Endometrium (tissue), 2 donors: ENCODE measurements at regions not wholly inside any gene's neighbourhood (a gene's known extent, or its start where the extent isn't known, plus 50 kb on each side); places are given as distances from the start of the nearest gene placed in this dataset.

Source experiments
- FAIRE-seq: peaks from 2 replicates; lab custom pipeline; 2012; peaks lifted over from hg19 to GRCh38; lab: Jason Lieb, UNC
- donor health status: control.
- donor health status: control.

DNA sequence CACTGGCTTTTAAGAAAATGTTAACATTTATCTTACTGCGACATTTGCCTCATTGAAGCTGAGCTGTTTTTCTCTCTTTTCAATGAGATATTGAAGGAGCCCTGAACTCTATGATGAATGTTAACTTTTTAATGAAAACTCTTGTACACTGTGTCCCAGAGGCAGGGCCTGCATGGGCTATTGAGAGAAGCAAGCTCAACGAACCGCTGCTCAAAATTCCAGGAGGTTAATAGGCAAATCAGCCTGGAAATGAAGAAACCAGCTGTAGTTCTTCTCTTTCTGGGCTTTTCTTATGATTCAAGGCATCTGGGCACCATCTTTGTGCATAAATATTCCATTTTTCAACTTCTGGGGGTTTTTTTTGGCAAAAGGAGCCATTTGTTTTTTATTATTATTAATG, 168.4 kb upstream of the NPVF start:
- FAIRE-seq = no peak

DNA sequence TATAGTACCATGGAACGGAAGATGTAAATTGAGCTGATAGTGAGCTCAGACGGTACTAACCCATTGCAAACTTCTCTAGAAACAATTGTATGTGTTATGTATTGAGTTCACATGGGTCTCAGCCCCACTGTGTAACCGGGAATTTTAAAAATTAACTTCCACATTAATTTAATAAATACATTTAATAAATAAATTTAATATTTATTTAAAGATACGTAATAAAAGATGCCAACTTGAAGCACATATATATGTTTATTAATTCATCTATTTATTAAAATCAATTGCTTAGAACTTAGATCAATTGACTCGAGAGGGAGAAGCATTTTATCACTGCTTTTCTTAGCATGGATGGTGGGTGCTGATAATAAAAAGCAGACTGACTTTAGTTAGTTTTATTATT, 170.1 kb upstream of the NPVF start:
- FAIRE-seq = no peak

DNA sequence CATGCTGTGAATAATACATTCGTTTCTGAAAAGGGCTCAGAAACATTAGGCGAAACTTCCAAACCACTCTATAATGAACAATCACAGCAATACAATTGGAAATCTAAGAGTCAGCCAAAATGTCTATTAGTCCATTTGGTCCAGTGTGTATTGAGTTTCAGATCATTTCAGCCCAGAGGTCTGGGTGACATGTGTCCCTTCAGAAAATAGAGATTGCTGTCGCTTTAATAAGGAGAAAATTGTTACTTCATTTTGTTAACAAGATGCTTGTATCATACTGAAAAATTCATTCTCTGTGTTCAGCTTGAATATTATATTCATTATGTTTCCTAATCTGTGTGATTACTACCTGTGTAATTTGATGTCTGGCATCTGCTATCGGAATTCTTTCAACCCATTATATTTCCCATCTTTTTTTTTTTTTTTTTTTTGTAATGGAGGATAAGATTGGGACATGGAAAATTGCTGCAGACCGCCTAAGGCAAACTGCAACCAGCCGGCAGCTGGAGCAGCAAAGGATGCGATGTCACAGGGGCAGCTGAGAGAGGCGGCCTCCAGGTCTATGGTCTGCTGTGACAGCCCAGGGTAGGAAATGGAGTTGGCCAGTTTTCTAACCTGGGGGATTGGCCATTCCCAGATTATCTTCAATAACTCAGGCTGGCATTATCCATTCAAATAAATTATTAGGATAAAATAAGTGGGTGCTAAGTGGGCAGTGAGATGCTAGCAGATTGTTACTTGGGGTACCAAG, 170.9 kb upstream of the NPVF start:
- FAIRE-seq = no peak

DNA sequence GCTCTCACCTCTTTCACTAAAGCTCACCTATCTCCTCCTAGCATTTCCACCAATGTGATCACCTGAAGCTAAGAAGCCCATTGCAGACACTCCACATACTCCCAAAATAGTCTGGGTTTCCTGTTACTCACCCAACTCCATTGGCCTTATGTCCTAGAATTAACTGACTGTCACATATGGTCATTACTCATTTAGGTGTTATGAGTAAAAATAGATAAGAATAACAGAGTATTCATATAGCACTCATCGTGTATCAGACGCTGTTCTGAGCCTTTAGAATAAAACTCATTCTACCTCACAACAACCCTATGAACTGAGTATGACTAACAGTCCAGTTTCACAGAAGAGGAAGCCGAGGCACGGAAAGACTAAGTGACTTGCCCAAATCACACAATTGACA, 174.2 kb upstream of the NPVF start:
- no peak for FAIRE-seq

DNA sequence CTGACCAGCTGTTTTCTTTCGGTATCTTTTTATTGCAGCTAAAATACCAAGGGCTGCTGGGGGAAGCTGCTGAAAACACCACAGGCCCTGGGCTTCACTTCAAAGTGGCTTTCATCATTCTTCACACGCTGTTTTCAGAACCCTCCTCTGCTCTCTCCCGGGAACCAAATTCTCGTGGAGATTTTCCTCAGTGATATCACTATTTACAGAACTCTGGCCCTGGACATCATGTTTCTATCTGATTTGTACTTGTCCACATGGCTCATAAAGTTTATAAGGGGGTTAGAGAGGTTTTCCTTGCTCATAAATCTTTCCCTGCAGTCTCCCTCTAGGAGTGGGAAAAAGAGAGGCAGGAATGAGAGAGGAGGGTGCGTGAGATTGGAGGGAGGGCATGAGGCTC, 177.4 kb upstream of the NPVF start:
- FAIRE-seq = peak; percentile 99

DNA sequence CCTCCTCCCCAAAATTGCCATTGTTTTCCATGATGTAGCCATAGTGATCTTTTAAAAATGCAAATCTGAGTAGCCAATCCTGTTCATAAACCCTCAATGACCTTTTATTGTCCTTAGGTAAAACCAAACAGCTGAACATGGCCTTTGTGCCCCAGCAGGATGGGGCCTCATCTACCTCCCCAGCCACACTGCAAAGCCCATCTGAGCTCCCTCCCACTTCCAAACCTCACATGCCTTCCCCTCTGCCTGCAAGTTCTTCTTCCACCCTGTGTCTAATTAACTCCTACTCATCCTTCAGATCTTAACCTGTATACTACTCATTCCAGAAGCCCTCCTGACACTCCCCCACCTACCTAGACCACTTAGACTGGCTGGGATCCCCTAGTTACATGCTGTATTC, 178.8 kb upstream of the NPVF start:
- FAIRE-seq = no peak

DNA sequence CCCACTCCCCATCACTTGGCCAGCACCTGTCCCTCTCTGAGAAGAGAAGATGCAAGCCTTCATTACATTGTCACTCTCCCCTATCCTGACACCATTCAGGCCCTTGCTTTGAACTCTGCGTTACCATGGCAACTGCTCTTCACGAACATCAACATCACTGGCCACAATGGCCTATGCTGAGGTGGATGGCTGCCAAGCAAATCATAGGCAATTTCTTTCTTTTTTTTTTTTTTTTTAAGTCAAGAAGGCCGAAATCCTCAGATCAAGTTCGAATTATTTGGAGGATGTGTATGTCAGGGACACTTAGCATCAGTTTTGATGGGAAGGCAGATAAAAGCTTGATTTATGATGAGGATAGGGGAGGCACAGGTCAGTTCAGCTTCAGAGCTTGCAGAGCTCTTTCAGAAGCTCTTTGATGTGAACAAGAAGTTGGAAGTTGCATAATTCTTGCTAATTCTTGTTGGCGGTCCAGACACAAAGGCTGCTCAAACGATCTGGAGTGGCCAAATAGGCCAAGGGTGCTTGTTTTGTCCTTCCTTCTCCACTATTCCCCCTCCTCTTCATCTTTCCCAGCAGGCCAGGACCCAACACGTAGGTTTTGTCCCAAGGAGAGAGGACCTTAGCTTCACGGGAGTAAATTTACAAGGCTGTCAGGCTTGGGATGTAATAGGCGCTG, 179.9 kb upstream of the NPVF start:
- peak; percentile 98 for FAIRE-seq

DNA sequence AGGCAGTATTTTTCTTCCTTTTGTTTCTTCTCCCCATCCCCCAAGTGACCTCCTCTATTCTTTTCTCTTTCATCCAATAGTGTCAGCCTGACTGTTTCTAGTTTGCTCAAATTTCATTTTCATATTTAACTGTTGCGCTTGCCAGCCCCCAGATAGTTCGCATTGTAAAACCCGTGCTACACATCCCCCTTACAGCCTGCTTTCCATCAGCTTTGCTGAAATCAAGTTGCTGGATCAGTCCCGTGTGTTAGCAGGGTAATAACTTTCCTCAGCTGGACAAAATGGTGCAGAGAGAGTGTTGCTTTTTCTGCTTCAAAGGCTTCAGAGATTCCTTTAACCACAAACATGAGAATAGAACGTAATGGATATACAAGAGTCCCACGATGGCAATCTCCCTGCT, 180.6 kb upstream of the NPVF start:
- peak; percentile 98 for FAIRE-seq

DNA sequence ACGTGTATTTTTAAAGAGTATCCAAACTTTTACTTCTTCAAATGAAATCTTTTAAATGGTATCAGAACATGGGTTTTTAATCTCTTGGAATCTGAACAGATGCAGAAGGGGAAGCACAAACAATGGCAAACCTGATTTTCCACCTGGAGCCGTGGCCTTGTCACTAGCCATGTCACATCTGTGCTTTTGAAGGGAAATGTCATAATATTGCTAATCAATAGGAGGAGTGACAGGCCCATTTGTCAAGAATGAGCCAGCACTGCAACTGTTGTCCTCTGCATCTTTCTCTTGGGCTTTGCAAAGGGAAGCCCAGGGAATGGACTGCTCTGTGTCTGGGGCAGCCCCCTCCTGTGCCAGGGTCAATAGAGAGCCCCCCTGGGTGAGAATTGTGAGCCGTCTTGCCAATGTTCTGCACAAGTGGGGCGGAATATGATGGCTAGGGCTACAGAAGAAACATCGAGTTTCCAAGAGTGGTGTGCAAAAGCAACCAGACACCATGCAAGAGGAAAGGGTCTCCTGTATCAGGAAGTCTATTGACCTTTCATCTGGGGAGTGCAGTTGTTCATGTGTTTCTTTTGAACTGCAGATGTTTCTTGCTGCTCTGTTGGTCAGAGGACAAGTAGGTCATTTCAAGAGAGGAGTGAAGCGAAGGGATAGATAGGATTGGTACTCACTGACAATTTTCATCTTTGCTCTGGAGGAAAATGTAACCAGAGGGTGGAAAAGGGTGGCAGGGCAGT, 181.8 kb upstream of the NPVF start:
- FAIRE-seq = no peak

DNA sequence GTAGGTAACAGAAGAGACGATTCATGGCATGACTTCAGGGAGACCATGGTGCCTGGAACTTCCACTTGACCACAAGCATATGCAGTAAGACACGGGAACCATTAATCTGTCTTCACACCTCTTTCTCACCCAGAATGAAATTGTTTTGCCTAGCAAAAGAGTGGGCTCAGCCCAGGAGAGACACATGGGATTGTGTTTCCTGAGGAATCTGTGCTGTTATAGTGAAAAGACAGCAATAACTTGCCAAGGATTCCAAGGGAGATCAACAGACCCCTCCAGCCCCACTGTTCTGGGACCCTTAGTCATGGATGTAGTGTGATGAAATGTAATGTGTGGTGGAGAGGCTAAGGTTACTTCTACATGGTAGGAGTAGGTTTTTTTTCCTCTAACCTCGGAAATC, 192.5 kb upstream of the NPVF start:
- FAIRE-seq = no peak

DNA sequence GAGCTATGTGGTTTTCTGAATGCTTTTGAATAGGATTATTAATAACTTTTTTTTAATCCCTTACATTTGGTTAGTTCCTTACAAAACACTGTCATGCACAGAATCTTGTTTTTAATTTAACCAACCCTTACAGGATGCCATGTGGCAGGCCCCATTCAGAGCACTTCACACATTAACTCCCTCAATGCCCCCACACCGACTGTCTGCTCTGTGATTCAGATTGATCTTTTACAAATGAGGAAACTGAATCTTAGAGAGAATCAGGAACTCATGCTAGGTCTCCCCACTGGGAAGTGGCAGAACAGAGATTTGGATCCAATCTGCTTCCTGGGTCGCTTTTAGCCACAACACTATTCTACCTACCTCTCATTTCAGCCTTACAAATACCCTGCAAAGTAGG, 195.8 kb upstream of the NPVF start:
- no peak for FAIRE-seq

DNA sequence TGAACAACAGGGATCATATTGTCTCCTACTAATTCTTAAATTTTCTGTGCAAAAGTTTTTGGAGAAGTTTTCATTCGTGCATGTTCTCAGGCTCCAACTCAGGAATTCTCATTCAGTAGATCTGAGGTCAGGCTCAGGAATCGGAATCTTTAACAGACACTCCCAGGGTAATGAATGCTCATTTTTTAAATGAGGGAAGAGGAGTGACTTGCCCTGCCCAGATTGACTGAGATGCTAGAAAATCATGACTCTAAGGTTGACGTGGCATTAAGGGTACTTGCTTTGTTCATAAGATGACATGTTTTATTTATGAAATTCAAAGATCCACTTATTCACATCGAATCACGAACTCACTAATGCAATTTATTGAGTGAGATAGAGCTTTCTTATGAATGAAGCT, 196.6 kb upstream of the NPVF start:
- no peak for FAIRE-seq

DNA sequence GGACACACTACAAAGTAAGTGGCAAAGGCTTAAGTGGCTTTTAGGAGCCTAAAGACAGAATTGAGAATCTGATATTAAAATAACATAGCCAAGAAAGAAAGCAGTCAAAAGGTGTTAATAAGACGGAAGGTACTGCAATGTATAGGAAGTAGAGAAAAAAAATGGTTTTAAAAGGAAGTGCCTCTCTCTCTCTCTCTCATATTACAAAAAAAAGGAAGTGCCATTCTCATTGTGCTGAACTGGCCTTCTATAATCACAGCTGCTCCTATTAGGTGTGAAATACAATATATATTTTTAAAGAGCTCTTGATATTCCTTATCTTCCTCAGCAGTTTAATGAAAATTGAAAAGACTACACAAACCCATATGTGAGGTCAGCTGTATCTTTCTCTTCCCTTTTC, 199.4 kb upstream of the NPVF start:
- FAIRE-seq = no peak

DNA sequence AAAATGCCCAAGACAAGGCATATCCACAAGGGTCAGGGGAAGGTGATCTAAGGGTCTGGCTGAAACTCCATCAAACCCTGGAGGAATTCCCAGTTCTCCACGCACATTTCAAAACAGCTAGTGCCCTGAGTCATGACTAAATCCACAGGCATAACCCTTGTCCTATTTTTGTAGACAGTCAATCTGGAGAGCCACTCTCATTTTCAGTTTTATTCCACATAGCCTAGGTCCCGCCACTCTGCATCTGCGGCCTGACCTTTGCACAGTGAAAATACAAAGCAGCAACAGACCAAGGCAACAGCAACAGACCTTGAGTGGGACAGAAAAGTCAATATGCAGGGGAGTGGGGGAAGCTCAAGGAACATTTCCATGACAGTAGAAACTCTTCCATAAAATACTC, 201.4 kb upstream of the NPVF start:
- no peak for FAIRE-seq

DNA sequence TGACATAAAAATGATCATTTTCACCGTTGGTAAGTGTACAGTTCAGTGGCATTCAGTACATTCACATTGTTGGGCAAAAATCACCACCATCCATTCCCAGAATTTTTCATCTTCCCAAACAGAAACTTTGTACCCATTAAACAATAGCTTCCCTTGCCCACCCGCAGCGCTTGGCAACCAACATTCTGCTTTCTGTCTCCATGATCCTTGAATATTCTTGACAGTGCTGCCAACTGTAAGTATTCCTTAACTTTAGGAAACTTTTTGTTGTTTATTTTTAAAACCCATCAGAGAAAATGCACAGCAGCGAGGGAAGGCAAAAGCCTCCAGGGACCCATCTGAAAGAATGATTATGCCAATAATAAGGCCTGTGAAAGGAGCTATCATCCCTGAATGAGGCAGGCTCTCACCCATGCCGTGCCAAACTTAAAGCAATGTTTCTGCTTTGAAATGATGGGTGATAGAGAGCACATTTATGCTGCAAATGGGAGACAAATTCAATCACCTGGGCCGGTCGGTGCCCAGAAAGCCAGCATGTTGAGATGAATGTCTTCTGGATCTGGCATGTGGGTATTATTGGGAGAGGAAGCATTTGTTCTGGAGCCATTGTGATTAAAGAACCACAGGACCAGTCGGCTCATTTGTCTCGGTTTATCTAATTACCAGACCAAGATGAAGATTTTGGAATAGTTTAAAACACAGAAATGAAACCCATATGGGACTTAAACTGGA, 202.1 kb upstream of the NPVF start:
- no peak for FAIRE-seq

DNA sequence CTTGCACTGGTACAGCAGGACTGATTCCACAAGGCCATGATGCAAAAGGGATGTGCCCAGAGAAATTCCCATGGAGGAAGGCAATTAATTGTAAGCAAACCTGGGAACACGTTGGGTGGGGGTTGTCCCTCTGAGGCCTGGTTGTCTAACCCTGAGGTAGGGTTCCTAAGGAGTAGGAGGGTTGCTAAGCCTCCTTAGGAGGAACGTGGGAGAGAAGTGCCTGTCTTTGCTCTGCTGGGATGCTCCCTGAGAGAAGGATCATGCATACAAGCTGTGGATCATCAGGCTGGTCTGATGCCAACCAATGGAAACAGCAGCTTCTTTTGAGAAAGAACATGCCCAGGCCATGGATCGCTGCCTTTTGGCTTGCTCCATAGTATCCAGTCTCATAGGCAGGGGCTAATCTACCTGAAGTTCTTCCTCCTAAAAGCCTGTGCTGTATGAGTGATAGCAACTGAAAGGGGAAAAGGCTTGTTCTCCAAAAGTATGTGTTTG, 203.7 kb upstream of the NPVF start:
- no peak for FAIRE-seq

DNA sequence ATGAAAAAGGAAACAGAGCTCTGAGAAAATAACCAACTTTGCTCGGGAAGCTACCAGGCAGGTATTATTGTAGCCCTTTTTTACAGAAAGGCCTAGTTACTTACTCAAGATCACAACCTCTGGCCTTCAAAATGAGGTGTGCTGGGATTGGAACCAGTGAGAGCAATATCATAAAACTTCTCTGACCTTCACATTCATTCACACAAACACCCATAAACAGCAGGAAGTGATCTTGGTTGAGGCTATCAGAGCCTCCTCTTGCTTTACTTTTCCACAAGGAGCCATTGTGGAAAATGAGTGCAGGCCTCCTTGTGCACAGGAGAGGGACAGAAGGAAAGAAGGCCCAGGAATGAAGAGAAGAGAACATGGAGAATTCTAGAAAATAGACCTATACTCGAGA, 204.5 kb upstream of the NPVF start:
- no peak for FAIRE-seq

DNA sequence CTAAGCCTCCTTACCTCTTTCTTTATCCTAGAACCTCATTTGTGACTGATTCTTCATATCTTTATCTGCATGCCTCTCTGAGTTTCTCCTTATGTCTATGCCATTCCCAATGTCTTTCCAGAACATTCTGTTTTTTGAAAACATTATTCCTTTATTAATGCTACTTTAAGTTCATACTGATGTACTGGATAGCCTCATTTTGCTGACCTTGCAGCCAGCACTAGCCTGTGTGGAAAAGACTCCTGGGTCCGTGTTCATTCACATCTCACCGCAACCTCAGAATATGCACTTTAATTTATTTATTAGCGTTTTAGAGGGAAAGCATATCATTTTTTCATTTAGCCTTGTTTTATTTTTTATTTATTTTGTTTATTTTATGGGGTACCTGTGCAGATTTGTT, 208.1 kb upstream of the NPVF start:
- FAIRE-seq = no peak

DNA sequence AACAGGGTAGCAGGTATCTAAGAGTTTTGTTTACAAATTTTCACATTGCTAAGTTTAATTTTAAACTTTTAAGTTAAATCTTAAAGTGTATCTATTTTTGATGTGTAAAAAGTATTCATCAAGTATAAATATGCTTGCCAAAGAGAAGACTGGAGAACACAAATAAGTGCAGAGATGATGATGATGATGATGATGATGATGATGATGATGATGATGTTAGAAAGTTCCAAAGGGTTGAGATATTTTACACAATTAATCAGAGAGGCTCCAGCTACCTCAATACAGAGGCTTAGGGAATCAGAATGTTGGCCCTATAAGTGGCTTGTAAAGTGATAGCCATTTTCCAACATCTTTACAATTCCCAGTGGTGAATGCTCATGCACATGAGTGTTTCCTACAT, 209.0 kb upstream of the NPVF start:
- FAIRE-seq = no peak

DNA sequence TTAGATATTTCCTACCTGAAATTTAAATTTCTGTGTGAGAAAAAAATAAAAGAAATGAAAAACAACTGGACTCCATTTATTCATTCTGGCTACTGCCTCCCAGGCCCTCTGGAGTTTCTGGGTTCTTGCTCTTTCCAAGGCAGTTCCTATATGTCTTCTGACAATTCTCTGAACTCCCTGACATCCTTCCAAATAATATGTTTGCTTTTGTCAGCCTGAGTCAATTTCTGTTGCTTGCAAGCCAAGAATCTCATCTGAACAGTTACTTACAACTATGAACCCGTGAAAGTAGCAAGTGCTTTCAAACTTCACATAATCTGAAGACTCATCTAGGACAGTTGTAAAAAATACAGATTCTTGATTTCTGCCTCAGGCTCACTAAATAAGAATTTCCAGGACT, 216.7 kb upstream of the NPVF start:
- FAIRE-seq = no peak

DNA sequence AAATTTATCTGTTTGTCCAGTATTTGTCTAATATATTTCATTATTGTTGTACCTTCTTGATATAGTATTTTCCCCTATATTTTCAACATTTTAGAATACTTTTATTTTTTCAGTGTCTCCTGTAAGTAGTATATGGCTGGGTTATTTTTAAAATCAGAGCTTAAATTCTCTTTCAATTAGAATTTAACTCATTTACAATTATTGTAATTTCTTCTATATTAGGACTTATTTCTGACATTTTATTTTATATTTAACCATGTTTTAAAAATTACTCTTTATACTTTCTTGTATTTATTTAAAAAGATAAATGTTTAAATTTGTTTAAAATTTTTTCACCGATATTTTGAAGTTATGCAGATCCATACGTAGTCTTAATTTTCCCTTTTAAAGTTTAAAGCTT, 220.0 kb upstream of the NPVF start:
- FAIRE-seq = peak; percentile 84

DNA sequence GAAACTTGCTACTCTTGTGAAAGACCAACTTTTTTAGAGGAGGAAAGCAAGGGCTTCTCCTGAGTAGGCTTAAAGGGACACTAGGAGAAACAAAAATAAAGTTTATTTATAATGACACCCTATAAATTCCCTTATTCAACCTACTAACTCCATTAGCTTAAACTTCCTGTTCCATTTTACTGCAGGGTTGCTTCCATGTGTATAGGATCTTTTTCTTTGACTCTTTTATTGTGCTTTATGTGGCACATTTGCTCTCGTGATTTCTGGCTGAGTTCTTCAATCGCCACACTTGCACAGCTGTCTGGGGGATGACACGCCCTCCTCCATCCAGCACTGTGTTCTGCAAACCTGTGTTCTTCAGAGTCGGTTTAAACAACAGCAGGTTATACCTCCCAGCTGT, 225.7 kb upstream of the NPVF start:
- no peak for FAIRE-seq
